ENCODE measurements at regions not wholly inside any gene's neighbourhood (a gene's known extent, or its start where the extent isn't known, plus 50 kb on each side); places are given as distances from the start of the nearest gene placed in this dataset.
"Not testable (repeated sequence)": the region's sequence is repeated elsewhere in the genome, so short reads cannot be mapped to it uniquely, and the experiment has no call there.

GRCh38 chr10:84634636-84635035 lies 306.2 kb downstream of the CCSER2 start:
- no peak for ATAC-seq

GRCh38 chr10:84650628-84651027 lies 322.2 kb downstream of the CCSER2 start:
- not testable (repeated sequence) for ATAC-seq

GRCh38 chr10:84654671-84655070 lies 326.3 kb downstream of the CCSER2 start:
- no peak for ATAC-seq

- no peak for ATAC-seq
Measured at GRCh38 chr10:84659027-84659426, 330.6 kb downstream of the CCSER2 start.

DNA sequence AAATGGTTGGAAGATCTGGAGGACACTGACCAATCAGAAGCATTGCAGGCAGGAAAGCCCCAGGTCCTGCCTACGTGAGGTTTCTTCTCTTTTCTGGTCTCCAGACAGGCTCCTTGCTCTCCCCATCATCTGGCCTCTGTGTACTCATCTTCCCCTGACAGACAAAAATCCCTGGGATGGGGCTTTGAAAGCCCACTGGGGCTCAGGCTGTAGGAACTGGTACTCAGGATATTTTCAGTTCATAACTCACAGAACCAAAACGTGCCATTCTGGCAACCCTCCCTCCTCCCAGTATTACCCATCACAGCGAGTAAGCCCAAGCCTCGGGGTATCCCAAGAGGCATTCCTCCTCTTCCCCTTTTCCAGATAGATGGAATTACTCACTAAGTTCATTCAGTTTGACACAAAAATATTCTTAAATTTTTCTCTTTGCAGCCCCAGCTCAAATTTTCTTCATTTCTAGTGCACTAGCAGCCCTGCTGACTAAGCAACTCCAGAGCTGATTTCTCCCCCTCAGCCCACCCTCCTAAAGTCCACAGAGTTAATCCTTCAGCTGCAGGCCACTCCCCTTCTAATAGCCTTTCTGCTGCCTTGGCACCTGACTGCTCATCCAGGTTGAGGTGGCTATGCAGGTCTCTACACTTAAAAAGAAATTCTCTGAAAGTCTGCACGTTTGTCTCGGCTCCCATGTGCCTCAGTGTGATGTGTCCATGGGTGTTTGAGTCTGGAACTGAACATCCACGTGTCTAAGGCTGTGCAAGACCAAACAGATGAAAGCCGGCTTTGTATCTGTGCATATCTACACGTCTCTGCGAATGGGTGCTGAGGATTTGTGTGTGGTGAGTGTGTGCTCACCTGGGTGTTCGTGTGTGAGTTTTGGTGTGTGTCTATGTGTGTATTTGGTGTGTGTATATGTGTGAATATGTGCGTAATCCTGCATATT lies 331.4 kb downstream of the CCSER2 start:
- ATAC-seq, result no peak

GRCh38 chr10:84660450-84661159 lies 332.2 kb downstream of the CCSER2 start:
- no peak for ATAC-seq

- ATAC-seq, result no peak
Measured at GRCh38 chr10:84665211-84665610, 336.8 kb downstream of the CCSER2 start.

DNA sequence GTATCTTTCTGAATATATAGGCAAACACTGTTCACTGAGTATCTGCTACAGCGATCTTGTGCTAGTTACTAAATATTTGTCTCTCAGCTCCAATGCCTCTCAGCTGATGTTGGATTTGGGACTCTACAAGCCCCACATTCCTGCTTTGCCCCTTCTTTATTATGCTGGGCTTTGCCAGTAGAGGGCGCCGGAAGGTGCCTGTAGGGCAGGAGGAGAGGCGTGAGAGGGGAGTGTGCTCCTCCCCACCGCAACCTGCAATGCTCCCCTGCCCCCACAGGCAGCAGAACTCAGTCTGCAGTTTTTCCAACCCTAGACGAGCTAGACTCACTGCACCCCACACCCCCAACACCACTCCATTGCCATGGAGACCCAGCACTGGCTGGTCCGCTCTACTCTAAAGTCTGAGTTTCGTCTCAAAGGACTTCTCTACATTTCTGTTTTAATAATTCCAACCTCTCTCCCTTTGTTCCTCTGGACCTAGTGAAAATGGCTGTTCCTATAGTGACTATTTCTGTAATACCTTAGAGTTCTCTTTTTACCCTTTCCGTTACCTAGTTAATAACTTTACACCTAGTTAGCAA lies 337.6 kb downstream of the CCSER2 start:
- no peak for ATAC-seq

GRCh38 chr10:84668186-84668763 lies 339.9 kb downstream of the CCSER2 start:
- no peak for ATAC-seq

GRCh38 chr10:84675060-84675459 lies 346.7 kb downstream of the CCSER2 start:
- ATAC-seq, result no peak

DNA sequence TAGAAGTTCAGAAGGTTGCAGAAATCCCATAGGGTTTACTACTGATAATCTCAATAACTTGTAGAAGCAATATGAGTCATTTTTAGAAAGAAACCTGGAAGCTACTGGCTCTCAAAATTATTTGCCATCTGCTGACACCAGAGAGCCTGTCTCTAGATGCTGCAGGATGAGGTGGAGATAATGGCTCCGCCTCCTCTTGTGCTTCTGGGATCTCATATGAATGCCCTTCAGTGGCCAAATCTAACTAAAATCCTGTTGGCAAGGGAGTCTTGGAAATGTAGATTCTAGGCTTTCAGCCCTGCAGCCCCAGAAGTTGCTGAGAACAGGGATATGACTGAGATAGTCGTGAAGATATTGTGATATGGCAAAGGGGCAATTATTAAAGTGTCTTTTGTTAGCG lies 348.1 kb downstream of the CCSER2 start:
- ATAC-seq, result no peak

GRCh38 chr10:84681781-84682180 lies 353.4 kb downstream of the CCSER2 start:
- no peak for ATAC-seq

- ATAC-seq, result no peak
Measured at GRCh38 chr10:84683550-84683949, 355.2 kb downstream of the CCSER2 start.

- no peak for ATAC-seq
Measured at GRCh38 chr10:84683980-84684740, 355.8 kb downstream of the CCSER2 start.

GRCh38 chr10:84685047-84685660 lies 356.8 kb downstream of the CCSER2 start:
- ATAC-seq, result no peak

- no peak for ATAC-seq
Measured at GRCh38 chr10:84693006-84693405, 364.6 kb downstream of the CCSER2 start.

GRCh38 chr10:84695902-84696301 lies 367.5 kb downstream of the CCSER2 start:
- no peak for ATAC-seq

DNA sequence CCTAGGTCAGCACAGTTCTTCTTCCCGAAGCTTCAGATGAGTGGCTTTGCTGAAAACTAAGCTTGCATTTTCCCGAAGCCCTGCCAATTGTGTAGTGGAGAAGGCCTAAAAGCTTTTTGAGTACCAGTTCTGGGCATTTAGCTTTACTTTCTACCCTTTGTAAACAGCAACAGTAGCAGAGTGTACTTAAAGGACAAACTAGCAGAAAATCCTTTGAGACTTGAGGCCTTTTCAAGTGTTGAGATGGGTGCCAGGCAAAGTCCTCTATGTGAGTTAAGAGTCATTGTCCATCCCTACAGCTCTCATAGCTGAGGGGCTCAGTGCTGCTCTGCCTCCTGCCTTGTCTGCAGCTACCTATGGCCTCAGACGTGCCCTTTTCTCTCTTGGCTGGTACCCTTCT lies 368.2 kb downstream of the CCSER2 start:
- no peak for ATAC-seq

DNA sequence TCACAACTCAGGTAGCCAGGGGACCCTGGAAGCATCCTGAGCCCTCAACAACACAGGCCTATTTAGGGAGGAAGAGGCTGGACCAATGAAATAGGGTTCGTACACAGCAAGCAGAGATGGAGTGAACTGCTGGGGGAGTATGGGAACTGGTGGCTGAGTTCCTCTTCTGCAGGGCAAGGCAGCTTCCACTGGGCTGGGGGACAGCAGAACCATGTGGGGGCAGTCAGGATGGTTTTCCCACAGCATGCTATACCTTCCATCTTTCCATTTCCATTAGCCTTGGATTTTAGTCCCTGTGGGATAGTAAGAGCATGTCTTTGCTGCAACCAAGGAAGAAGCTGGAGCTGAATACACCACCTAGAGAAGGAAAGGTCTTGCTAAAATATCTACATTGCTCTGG lies 370.6 kb downstream of the CCSER2 start:
- no peak for ATAC-seq

GRCh38 chr10:84700668-84701369 lies 372.4 kb downstream of the CCSER2 start:
- ATAC-seq, result no peak

DNA sequence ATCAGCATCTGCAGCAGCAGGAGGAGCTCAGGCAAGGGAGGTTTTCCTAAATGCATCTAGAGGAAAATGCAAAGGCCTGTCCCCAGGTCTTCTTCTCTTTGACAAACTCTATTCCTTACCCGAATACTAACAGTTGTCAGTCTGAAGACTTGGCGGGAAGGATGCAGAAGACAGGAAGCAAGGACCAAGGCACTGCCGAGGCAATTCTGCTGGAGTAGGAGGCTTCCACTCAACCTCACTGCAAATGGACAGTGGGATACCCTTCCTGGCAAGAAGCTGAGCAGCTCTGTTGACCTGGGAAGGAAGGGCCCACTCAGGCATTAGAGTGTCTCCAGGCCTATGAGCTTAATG lies 373.0 kb downstream of the CCSER2 start:
- ATAC-seq, result no peak
